K562 (cell line): ENCODE measurements at regions not wholly inside any gene's neighbourhood (a gene's known extent, or its start where the extent isn't known, plus 50 kb on each side); places are given as distances from the start of the nearest gene placed in this dataset.

Source experiments
- ETV5 ChIP-seq: sonication (generic); formaldehyde crosslinking; IDR thresholded peaks from 2 replicates; pipeline ENCODE4 v1.4.0; 2020; ENCODE audit warnings: low read depth, mild to moderate bottlenecking, missing genetic modification reagents
- FOXA3 ChIP-seq, 2 experiments: fragments of 450-650 bp in 1 of 2; sonication (generic) in 1 of 2; formaldehyde crosslinking; IDR thresholded peaks in 1 of 2; conservative IDR thresholded peaks in 1 of 2; 2 replicates each; pipeline versions ENCODE4 v1.4.0 to v1.8.0; 2020 to 2022; ENCODE audit warnings: mild to moderate bottlenecking in 2 of 2, missing genetic modification reagents in 1 of 2
- KDM2B ChIP-seq: fragments of 250-450 bp; sonication (Bioruptor Pico); IDR thresholded peaks from 2 replicates; pipeline ENCODE4 v1.8.0; 2021; ENCODE audit warnings: mild to moderate bottlenecking, moderate library complexity
- LEF1 ChIP-seq: fragments of 450-650 bp; IDR thresholded peaks from 2 replicates; pipeline ENCODE4 v1.6.1; 2016; ENCODE audit warnings: mild to moderate bottlenecking
- NFYB ChIP-seq: IDR thresholded peaks from 2 replicates; pipeline ENCODE4 v1.6.1; 2011; ENCODE audit warnings: mild to moderate bottlenecking, moderate library complexity; ENCODE audit not compliant: insufficient read length; ENCODE audit errors: extremely low read depth
- RBBP5 ChIP-seq: fragments of 200-600 bp; sonication (generic); IDR thresholded peaks from 2 replicates; pipeline ENCODE4 v1.6.1; 2012; ENCODE audit warnings: borderline replicate concordance, mild to moderate bottlenecking, low read length, control low read depth, inconsistent platforms; ENCODE audit not compliant: insufficient read depth, poor library complexity, severe bottlenecking
- TEAD4 ChIP-seq, 2 experiments: sonication (generic) in 1 of 2; formaldehyde crosslinking in 1 of 2; IDR thresholded peaks; 2 replicates each; pipeline versions ENCODE4 v1.6.1 to v1.8.0; 2012 to 2022; ENCODE audit warnings: borderline replicate concordance in 1 of 2, inconsistent platforms in 1 of 2, low read length in 1 of 2, mild to moderate bottlenecking in 1 of 2, missing genetic modification reagents in 1 of 2
- XRCC3 ChIP-seq: fragments of 450-650 bp; IDR thresholded peaks from 2 replicates; pipeline ENCODE4 v1.6.1; 2017; ENCODE audit warnings: mild to moderate bottlenecking, moderate library complexity
- ZNF217 ChIP-seq: sonication (generic); formaldehyde crosslinking; IDR thresholded peaks from 2 replicates; pipeline ENCODE4 v1.8.0; 2022; ENCODE audit warnings: mild to moderate bottlenecking, missing genetic modification reagents
- ZNF316 ChIP-seq: fragments of 450-650 bp; IDR thresholded peaks from 2 replicates; pipeline ENCODE4 v1.6.1; 2016
- ZNF324 ChIP-seq: fragments of 250-450 bp; sonication (Bioruptor Pico); IDR thresholded peaks from 2 replicates; pipeline ENCODE4 v1.4.0; 2020; ENCODE audit warnings: mild to moderate bottlenecking
- ZSCAN29 ChIP-seq: fragments of 450-650 bp; IDR thresholded peaks from 2 replicates; pipeline ENCODE4 v1.6.1; 2017
- TF ChIP-seq, protein P1 (sequence below): fragments of 450-650 bp; IDR thresholded peaks from 2 replicates; pipeline ENCODE4 v1.6.1; 2017; ENCODE audit warnings: antibody characterized with exemption, mild to moderate bottlenecking
- TF ChIP-seq, protein P2 (sequence below): fragments of 250-450 bp; sonication (Bioruptor Pico); IDR thresholded peaks from 2 replicates; pipeline ENCODE4 v1.5.0; 2022; ENCODE audit warnings: mild to moderate bottlenecking
- TF ChIP-seq, protein P3 (sequence below), 2 experiments: IDR thresholded peaks in 1 of 2; conservative IDR thresholded peaks in 1 of 2; 2 replicates each; pipeline ENCODE4 v1.6.1; 2016; ENCODE audit warnings: low read depth in 2 of 2, mild to moderate bottlenecking in 1 of 2, missing compliant biosample characterization in 1 of 2, missing genetic modification characterization in 1 of 2, moderate library complexity in 1 of 2
- TF ChIP-seq, protein P4 (sequence below), 2 experiments: IDR thresholded peaks; 2 replicates each; pipeline ENCODE4 v1.6.1; 2012; ENCODE audit warnings: improper control_type of control experiment in 2 of 2, low read depth in 2 of 2, low read length in 2 of 2, borderline replicate concordance in 1 of 2

DNA sequence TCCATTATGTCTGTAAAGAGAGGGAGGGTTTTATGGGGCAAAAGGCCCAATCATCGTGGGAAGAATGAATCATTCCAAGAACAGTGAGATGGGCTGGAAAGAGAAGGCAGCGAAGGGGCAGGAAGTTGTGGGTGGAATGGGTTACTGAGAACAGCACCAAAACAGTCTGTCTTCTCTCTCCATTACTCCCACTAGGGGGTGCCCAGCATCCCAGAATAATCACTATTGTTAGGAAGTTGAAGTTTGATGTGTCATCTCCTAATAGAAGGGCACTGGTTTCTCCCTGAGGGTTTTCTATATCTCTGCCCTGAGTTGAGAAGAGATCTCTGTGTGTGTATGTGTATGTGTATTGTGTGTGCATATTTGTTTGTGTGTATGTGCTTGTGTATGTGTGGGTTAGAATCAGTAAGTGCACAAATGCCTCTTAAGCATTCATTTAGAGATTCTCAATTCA lies 76.6 kb upstream of the MAP4K3 start (continued):
- TF ChIP-seq FOXA3 (CRISPR knock-in tag; conservative IDR thresholded peaks at IDR 0.05 in 1 of 2, IDR thresholded peaks at IDR 0.05 in 1 of 2) = no peak
- no peak for TF ChIP-seq RBBP5
- TF ChIP-seq, protein P1, sequence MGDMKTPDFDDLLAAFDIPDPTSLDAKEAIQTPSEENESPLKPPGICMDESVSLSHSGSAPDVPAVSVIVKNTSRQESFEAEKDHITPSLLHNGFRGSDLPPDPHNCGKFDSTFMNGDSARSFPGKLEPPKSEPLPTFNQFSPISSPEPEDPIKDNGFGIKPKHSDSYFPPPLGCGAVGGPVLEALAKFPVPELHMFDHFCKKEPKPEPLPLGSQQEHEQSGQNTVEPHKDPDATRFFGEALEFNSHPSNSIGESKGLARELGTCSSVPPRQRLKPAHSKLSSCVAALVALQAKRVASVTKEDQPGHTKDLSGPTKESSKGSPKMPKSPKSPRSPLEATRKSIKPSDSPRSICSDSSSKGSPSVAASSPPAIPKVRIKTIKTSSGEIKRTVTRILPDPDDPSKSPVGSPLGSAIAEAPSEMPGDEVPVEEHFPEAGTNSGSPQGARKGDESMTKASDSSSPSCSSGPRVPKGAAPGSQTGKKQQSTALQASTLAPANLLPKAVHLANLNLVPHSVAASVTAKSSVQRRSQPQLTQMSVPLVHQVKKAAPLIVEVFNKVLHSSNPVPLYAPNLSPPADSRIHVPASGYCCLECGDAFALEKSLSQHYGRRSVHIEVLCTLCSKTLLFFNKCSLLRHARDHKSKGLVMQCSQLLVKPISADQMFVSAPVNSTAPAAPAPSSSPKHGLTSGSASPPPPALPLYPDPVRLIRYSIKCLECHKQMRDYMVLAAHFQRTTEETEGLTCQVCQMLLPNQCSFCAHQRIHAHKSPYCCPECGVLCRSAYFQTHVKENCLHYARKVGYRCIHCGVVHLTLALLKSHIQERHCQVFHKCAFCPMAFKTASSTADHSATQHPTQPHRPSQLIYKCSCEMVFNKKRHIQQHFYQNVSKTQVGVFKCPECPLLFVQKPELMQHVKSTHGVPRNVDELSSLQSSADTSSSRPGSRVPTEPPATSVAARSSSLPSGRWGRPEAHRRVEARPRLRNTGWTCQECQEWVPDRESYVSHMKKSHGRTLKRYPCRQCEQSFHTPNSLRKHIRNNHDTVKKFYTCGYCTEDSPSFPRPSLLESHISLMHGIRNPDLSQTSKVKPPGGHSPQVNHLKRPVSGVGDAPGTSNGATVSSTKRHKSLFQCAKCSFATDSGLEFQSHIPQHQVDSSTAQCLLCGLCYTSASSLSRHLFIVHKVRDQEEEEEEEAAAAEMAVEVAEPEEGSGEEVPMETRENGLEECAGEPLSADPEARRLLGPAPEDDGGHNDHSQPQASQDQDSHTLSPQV = peak; percentile 41; the same call in 1 of the 2 replicates
- TF ChIP-seq, protein P2, sequence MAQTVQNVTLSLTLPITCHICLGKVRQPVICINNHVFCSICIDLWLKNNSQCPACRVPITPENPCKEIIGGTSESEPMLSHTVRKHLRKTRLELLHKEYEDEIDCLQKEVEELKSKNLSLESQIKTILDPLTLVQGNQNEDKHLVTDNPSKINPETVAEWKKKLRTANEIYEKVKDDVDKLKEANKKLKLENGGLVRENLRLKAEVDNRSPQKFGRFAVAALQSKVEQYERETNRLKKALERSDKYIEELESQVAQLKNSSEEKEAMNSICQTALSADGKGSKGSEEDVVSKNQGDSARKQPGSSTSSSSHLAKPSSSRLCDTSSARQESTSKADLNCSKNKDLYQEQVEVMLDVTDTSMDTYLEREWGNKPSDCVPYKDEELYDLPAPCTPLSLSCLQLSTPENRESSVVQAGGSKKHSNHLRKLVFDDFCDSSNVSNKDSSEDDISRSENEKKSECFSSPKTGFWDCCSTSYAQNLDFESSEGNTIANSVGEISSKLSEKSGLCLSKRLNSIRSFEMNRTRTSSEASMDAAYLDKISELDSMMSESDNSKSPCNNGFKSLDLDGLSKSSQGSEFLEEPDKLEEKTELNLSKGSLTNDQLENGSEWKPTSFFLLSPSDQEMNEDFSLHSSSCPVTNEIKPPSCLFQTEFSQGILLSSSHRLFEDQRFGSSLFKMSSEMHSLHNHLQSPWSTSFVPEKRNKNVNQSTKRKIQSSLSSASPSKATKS (CRISPR knock-in tag) = no peak
- no peak for TF ChIP-seq NFYB
- TF ChIP-seq ZSCAN29 = no peak
- TF ChIP-seq ZNF324 (CRISPR knock-in tag) = no peak
- no peak for TF ChIP-seq LEF1
- TF ChIP-seq ETV5 (CRISPR knock-in tag) = no peak; the same call in 1 of the 2 replicates
- TF ChIP-seq, protein P3, sequence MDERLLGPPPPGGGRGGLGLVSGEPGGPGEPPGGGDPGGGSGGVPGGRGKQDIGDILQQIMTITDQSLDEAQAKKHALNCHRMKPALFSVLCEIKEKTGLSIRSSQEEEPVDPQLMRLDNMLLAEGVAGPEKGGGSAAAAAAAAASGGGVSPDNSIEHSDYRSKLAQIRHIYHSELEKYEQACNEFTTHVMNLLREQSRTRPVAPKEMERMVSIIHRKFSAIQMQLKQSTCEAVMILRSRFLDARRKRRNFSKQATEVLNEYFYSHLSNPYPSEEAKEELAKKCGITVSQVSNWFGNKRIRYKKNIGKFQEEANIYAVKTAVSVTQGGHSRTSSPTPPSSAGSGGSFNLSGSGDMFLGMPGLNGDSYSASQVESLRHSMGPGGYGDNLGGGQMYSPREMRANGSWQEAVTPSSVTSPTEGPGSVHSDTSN (CRISPR knock-in tag; IDR thresholded peaks at IDR 0.05; ENCODE audit: low read depth) = no peak
- TF ChIP-seq, protein P3 (tag; conservative IDR thresholded peaks at IDR 0.05; ENCODE audit: low read depth) = peak; percentile 19; the same call in 1 of the 2 replicates
- no peak for TF ChIP-seq KDM2B
- no peak; the same call in 1 of the 2 replicates for TF ChIP-seq TEAD4 (IDR thresholded peaks at IDR 0.05; ENCODE audit: low read length)
- no peak for TF ChIP-seq TEAD4 (CRISPR knock-in tag; IDR thresholded peaks at IDR 0.05; ENCODE audit: borderline replicate concordance)
- peak; percentile 67 for TF ChIP-seq ZNF316
- TF ChIP-seq, protein P4, sequence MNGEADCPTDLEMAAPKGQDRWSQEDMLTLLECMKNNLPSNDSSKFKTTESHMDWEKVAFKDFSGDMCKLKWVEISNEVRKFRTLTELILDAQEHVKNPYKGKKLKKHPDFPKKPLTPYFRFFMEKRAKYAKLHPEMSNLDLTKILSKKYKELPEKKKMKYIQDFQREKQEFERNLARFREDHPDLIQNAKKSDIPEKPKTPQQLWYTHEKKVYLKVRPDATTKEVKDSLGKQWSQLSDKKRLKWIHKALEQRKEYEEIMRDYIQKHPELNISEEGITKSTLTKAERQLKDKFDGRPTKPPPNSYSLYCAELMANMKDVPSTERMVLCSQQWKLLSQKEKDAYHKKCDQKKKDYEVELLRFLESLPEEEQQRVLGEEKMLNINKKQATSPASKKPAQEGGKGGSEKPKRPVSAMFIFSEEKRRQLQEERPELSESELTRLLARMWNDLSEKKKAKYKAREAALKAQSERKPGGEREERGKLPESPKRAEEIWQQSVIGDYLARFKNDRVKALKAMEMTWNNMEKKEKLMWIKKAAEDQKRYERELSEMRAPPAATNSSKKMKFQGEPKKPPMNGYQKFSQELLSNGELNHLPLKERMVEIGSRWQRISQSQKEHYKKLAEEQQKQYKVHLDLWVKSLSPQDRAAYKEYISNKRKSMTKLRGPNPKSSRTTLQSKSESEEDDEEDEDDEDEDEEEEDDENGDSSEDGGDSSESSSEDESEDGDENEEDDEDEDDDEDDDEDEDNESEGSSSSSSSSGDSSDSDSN (IDR thresholded peaks at IDR 0.05; ENCODE audit: borderline replicate concordance in 1 of 2, low read depth in 2 of 2, low read length in 2 of 2) = no peak
- TF ChIP-seq ZNF217 = no peak
- TF ChIP-seq XRCC3 = no peak
